SK-N-SH treated with all-trans-retinoic acid at 6 μM for 48 hours (cell line): ENCODE measurements at regions not wholly inside any gene's neighbourhood (a gene's known extent, or its start where the extent isn't known, plus 50 kb on each side); places are given as distances from the start of the nearest gene placed in this dataset.

ENCODE experiments used
- CREB5 ChIP-seq: fragments of 250-450 bp; sonication (Bioruptor Pico); IDR thresholded peaks from 2 replicates; pipeline ENCODE4 v1.5.1; 2020; ENCODE audit warnings: low read depth, mild to moderate bottlenecking, moderate library complexity
- CSRNP3 ChIP-seq: fragments of 250-450 bp; sonication (Bioruptor Pico); IDR thresholded peaks from 2 replicates; pipeline ENCODE4 v1.5.1; 2021; ENCODE audit warnings: mild to moderate bottlenecking, moderate library complexity
- TCF4 ChIP-seq: fragments of 250-450 bp; sonication (Bioruptor Pico); IDR thresholded peaks from 2 replicates; pipeline ENCODE4 v1.8.0; 2021; ENCODE audit warnings: mild to moderate bottlenecking, moderate library complexity, borderline replicate concordance
- ZFP3 ChIP-seq: fragments of 250-450 bp; sonication (Bioruptor Pico); IDR thresholded peaks from 2 replicates; pipeline ENCODE4 v1.5.0; 2020; ENCODE audit warnings: mild to moderate bottlenecking, moderate library complexity
- ZFP30 ChIP-seq: fragments of 450-650 bp; formaldehyde crosslinking; IDR thresholded peaks from 2 replicates; pipeline ENCODE4 v1.5.0; 2022; ENCODE audit warnings: mild to moderate bottlenecking, moderate library complexity

- no peak for TF ChIP-seq TCF4 (CRISPR knock-in tag)
- TF ChIP-seq CREB5 (CRISPR knock-in tag), result no peak
- TF ChIP-seq ZFP30 (CRISPR knock-in tag), result no peak
- no peak for TF ChIP-seq ZFP3 (CRISPR knock-in tag)
- no peak for TF ChIP-seq CSRNP3 (CRISPR knock-in tag)
These were observed 136.8 kb downstream of the TTC8 start for GRCh38 chr14:88961214-88961613.
